ENCODE measurements at regions not wholly inside any gene's neighbourhood (a gene's known extent, or its start where the extent isn't known, plus 50 kb on each side); places are given as distances from the start of the nearest gene placed in this dataset.
A peak's percentile ranks its signal among the peaks of the same experiment; 100 is the strongest.

- Mint-ChIP-seq H3K36me3 (ENCODE audit: insufficient read depth) (no peaks in the 10 kb centered on the region), H3K4me3 (ENCODE audit: low read depth) (no peak overlapping the region), H3K4me1 (ENCODE audit: low read depth) (no peaks in the 10 kb centered on the region), H3K27me3 (no peaks in the 10 kb centered on the region), H3K9me3 (ENCODE audit: low read depth) (no peaks in the 10 kb centered on the region), H3K27ac (no peak overlapping the region)
- no peak for DNase-seq (ENCODE audit: low spot score, unreplicated experiment)
- no peak for TF ChIP-seq CTCF (IDR thresholded peaks at IDR 0.05; ENCODE audit: unreplicated experiment)
Measured at GRCh38 chr6:50141100-50141499, 91.4 kb upstream of the DEFB112 start.

- no peaks in the 10 kb centered on the region for H3K9me3 Mint-ChIP-seq (ENCODE audit: low read depth)
- no peaks in the 10 kb centered on the region for H3K27me3 Mint-ChIP-seq
- H3K4me1 Mint-ChIP-seq (ENCODE audit: low read depth): no peaks in the 10 kb centered on the region
- TF ChIP-seq CTCF (IDR thresholded peaks at IDR 0.05; ENCODE audit: unreplicated experiment): no peak
- DNase-seq (ENCODE audit: low spot score, unreplicated experiment): no peak
- no peak overlapping the region for H3K4me3 Mint-ChIP-seq (ENCODE audit: low read depth)
- H3K36me3 Mint-ChIP-seq (ENCODE audit: insufficient read depth): no peaks in the 10 kb centered on the region
- no peak overlapping the region for H3K27ac Mint-ChIP-seq
Measured at GRCh38 chr6:50143011-50143719, 93.4 kb upstream of the DEFB112 start.

GRCh38 chr6:50145125-50145524 is 95.4 kb upstream of the DEFB112 start:
- DNase-seq (ENCODE audit: low spot score, unreplicated experiment): no peak
- Mint-ChIP-seq H3K36me3 (ENCODE audit: insufficient read depth) (no peaks in the 10 kb centered on the region), H3K27me3 (no peaks in the 10 kb centered on the region), H3K4me3 (ENCODE audit: low read depth) (no peak overlapping the region), H3K4me1 (ENCODE audit: low read depth) (no peaks in the 10 kb centered on the region), H3K9me3 (ENCODE audit: low read depth) (no peaks in the 10 kb centered on the region), H3K27ac (no peak overlapping the region)
- TF ChIP-seq CTCF (IDR thresholded peaks at IDR 0.05; ENCODE audit: unreplicated experiment): peak; percentile 73

- Mint-ChIP-seq H3K36me3 (ENCODE audit: insufficient read depth) (no peaks in the 10 kb centered on the region), H3K27me3 (no peaks in the 10 kb centered on the region), H3K4me1 (ENCODE audit: low read depth) (no peaks in the 10 kb centered on the region), H3K9me3 (ENCODE audit: low read depth) (no peaks in the 10 kb centered on the region), H3K27ac (no peak overlapping the region), H3K4me3 (ENCODE audit: low read depth) (no peak overlapping the region)
- no peak for DNase-seq (ENCODE audit: low spot score, unreplicated experiment)
- TF ChIP-seq CTCF (IDR thresholded peaks at IDR 0.05; ENCODE audit: unreplicated experiment): no peak
Measured at GRCh38 chr6:50147371-50147770, 97.6 kb upstream of the DEFB112 start.

- Mint-ChIP-seq H3K4me1 (ENCODE audit: low read depth) (peaks cover 4% of the 10 kb centered on the region), H3K36me3 (ENCODE audit: insufficient read depth) (no peaks in the 10 kb centered on the region), H3K27me3 (peaks cover 12% of the 10 kb centered on the region), H3K27ac (no peak overlapping the region), H3K4me3 (ENCODE audit: low read depth) (no peak overlapping the region), H3K9me3 (ENCODE audit: low read depth) (no peaks in the 10 kb centered on the region)
- DNase-seq (ENCODE audit: low spot score, unreplicated experiment): no peak
- TF ChIP-seq CTCF (IDR thresholded peaks at IDR 0.05; ENCODE audit: unreplicated experiment): no peak
Measured at GRCh38 chr6:50180646-50181045, 130.9 kb upstream of the DEFB112 start.
